ENCODE measurements at regions not wholly inside any gene's neighbourhood (a gene's known extent, or its start where the extent isn't known, plus 50 kb on each side); places are given as distances from the start of the nearest gene placed in this dataset.
"Not testable (repeated sequence)": the region's sequence is repeated elsewhere in the genome, so short reads cannot be mapped to it uniquely, and the experiment has no call there.

DNA sequence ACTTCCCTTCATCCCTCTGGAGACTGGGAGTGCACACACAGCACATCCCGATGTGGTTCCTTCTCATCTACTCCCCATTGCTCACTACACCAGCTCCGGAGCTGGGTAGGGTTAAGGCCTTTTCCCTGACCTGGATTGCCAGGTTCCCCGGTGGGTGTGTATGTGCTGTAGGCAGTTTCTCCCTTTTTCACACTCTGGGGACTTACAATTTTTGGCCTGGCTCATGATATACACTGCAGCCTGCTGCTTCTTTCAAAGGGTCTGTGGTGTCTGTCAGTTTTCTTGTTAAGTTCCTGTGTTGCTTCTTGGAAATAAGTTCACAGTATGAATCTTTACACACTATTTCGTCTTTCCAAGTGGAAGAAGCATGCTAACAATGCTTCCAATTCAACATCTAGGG, 405.5 kb downstream of the UTRN start:
- H3K27me3 ChIP-seq (ENCODE audit: control insufficient read depth in 2 of 2, insufficient read depth in 2 of 2, low read length in 2 of 2): no peaks in the 10 kb centered on the region
- no peaks in the 10 kb centered on the region for H3K4me1 ChIP-seq (ENCODE audit: control insufficient read depth in 2 of 2, insufficient read depth in 2 of 2, low read length in 2 of 2)
- no peak overlapping the region for H3K27ac ChIP-seq (ENCODE audit: low read depth in 2 of 2, low read length in 2 of 2)
- no peak overlapping the region for H3K4me3 ChIP-seq (ENCODE audit: low read length in 2 of 2)
- H3K36me3 ChIP-seq (ENCODE audit: control insufficient read depth in 2 of 2, insufficient read depth in 2 of 2, low read length in 2 of 2): no peaks in the 10 kb centered on the region
- no peaks in the 10 kb centered on the region for H3K9me3 ChIP-seq (ENCODE audit: control insufficient read depth in 2 of 2, low read length in 2 of 2)
- H3K9ac ChIP-seq (ENCODE audit: low read depth in 1 of 2, low read length in 2 of 2): no peak overlapping the region

DNA sequence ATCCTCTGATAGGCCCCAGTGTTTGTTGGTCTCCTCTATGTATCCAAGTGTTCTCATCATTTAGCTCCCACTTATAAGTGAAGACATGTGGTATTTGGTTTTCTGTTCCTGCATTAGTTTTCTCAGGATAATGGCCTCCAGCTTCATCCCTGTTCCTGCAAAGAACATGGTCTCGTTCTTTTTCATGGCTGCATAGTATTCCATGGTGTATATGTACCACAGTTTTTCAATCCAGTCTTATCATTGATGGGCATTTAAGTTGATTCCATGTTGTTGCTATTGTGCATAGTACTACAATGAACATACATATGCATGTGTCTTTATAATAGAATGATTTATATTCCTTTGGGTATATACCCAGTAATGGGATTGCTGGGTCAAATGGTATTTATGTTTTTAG, 406.9 kb downstream of the UTRN start:
- H3K27me3 ChIP-seq (ENCODE audit: control insufficient read depth in 2 of 2, insufficient read depth in 2 of 2, low read length in 2 of 2); H3K4me1 ChIP-seq (ENCODE audit: control insufficient read depth in 2 of 2, insufficient read depth in 2 of 2, low read length in 2 of 2); H3K9ac ChIP-seq (ENCODE audit: low read depth in 1 of 2, low read length in 2 of 2); H3K4me3 ChIP-seq (ENCODE audit: low read length in 2 of 2); H3K27ac ChIP-seq (ENCODE audit: low read depth in 2 of 2, low read length in 2 of 2); H3K9me3 ChIP-seq (ENCODE audit: control insufficient read depth in 2 of 2, low read length in 2 of 2); H3K36me3 ChIP-seq (ENCODE audit: control insufficient read depth in 2 of 2, insufficient read depth in 2 of 2, low read length in 2 of 2): not testable (repeated sequence)

DNA sequence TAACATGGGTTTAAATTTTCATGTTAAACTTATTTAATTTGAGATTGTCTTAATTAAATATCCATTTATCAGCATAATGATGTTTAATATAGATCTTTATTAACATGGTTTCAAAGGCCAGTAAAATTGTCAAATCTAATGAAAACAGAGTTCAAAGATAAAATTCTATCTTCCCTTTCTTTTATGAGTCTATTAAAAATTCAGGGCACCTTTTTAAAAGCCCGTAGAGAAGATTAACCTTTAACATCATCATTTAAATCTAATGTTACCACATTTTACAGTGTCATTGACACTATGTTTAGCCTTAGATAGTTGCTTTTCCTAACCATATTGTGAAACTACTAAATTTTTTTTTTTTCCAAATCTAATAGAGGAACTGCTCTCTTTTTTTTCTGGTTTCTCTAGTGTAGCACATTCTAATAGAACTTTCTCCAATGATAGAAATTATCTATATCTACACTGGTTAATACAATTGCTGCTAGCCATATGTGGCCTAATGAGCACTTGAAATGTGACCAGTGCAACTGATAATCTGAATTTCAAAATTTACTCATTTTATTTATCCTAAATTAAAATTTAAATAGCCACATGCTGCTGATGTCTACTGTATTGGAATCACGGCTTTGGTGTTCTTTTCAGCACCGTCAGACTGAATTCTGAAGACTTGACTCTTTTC, 410.9 kb downstream of the UTRN start:
- Histone ChIP-seq H3K4me3 (ENCODE audit: low read length in 2 of 2) (no peak overlapping the region), H3K36me3 (ENCODE audit: control insufficient read depth in 2 of 2, insufficient read depth in 2 of 2, low read length in 2 of 2) (no peaks in the 10 kb centered on the region), H3K9ac (ENCODE audit: low read depth in 1 of 2, low read length in 2 of 2) (no peak overlapping the region), H3K4me1 (ENCODE audit: control insufficient read depth in 2 of 2, insufficient read depth in 2 of 2, low read length in 2 of 2) (peaks cover 0 to 5% of the 10 kb centered on the region in 2 donors), H3K27me3 (ENCODE audit: control insufficient read depth in 2 of 2, insufficient read depth in 2 of 2, low read length in 2 of 2) (no peaks in the 10 kb centered on the region), H3K9me3 (ENCODE audit: control insufficient read depth in 2 of 2, low read length in 2 of 2) (no peaks in the 10 kb centered on the region), H3K27ac (ENCODE audit: low read depth in 2 of 2, low read length in 2 of 2) (no peak overlapping the region)

DNA sequence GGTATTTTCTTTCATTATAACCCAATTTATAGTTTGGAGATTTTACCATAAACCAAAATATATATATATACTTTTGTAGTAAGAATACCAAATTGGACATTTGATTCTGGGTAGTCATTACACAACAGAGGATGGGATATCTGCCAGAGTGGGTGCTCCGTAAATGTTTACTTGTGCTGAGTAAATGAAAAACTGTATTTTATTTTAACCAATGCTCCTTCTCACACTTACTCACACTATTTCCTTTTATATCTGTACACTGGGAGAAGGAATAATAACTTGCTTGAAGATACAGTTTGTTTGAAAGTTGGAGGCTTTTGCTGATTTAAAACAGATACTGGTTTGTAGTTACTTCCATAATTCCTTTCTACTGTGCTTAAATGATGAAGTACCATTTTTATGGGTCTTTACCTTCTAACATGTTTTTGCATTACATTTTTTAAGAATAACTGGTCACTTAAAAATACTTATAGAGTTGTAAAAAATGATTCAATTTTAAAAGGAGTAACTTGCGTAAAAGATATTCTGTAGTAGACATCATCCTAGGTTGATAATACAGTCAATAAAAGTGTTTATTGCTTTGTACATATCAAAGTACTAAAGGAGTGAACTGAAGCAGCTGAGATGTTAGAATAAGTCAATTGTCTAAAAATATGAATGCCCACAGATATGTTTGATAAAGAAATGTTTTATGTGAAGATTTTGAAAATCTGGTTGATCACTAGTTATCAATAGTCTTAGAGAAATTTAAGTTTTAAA, 411.7 kb downstream of the UTRN start:
- Histone ChIP-seq H3K4me3 (ENCODE audit: low read length in 2 of 2) (no peak overlapping the region), H3K4me1 (ENCODE audit: control insufficient read depth in 2 of 2, insufficient read depth in 2 of 2, low read length in 2 of 2) (peaks cover 0 to 5% of the 10 kb centered on the region in 2 donors), H3K9me3 (ENCODE audit: control insufficient read depth in 2 of 2, low read length in 2 of 2) (no peaks in the 10 kb centered on the region), H3K9ac (ENCODE audit: low read depth in 1 of 2, low read length in 2 of 2) (no peak overlapping the region), H3K27ac (ENCODE audit: low read depth in 2 of 2, low read length in 2 of 2) (no peak overlapping the region), H3K36me3 (ENCODE audit: control insufficient read depth in 2 of 2, insufficient read depth in 2 of 2, low read length in 2 of 2) (no peaks in the 10 kb centered on the region), H3K27me3 (ENCODE audit: control insufficient read depth in 2 of 2, insufficient read depth in 2 of 2, low read length in 2 of 2) (no peaks in the 10 kb centered on the region)

- no peak overlapping the region for H3K27ac ChIP-seq (ENCODE audit: low read depth in 2 of 2, low read length in 2 of 2)
- H3K36me3 ChIP-seq (ENCODE audit: control insufficient read depth in 2 of 2, insufficient read depth in 2 of 2, low read length in 2 of 2): peaks cover 0 to 4% of the 10 kb centered on the region in 2 donors
- no peak overlapping the region for H3K9ac ChIP-seq (ENCODE audit: low read depth in 1 of 2, low read length in 2 of 2)
- no peaks in the 10 kb centered on the region for H3K27me3 ChIP-seq (ENCODE audit: control insufficient read depth in 2 of 2, insufficient read depth in 2 of 2, low read length in 2 of 2)
- H3K4me1 ChIP-seq (ENCODE audit: control insufficient read depth in 2 of 2, insufficient read depth in 2 of 2, low read length in 2 of 2): peaks cover 0 to 5% of the 10 kb centered on the region in 2 donors
- no peaks in the 10 kb centered on the region for H3K9me3 ChIP-seq (ENCODE audit: control insufficient read depth in 2 of 2, low read length in 2 of 2)
- no peak overlapping the region for H3K4me3 ChIP-seq (ENCODE audit: low read length in 2 of 2)
Measured at GRCh38 chr6:144697369-144697760, 412.2 kb downstream of the UTRN start.

DNA sequence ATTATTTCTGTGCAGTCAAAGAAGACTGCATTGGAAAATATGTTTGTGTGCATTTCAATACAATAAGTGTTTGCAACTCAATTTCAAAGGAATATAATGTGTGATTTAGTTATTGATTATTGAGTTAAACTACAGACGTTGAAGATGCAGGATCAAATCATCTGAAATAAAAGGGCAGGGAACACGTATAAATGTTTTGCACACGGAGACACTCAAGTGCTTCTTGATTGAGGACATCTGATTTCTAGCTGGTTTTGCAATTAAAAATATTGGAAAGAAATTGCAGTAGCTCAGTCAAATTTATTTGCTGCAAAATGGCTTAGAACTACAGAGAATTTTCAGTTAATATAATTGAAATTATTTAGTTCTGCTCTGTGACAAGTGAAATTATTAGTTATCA, 412.7 kb downstream of the UTRN start:
- Histone ChIP-seq H3K9me3 (ENCODE audit: control insufficient read depth in 2 of 2, low read length in 2 of 2) (no peaks in the 10 kb centered on the region), H3K9ac (ENCODE audit: low read depth in 1 of 2, low read length in 2 of 2) (no peak overlapping the region), H3K27ac (ENCODE audit: low read depth in 2 of 2, low read length in 2 of 2) (no peak overlapping the region), H3K27me3 (ENCODE audit: control insufficient read depth in 2 of 2, insufficient read depth in 2 of 2, low read length in 2 of 2) (no peaks in the 10 kb centered on the region), H3K4me1 (ENCODE audit: control insufficient read depth in 2 of 2, insufficient read depth in 2 of 2, low read length in 2 of 2) (peaks cover 0 to 5% of the 10 kb centered on the region in 2 donors), H3K36me3 (ENCODE audit: control insufficient read depth in 2 of 2, insufficient read depth in 2 of 2, low read length in 2 of 2) (peaks cover 0 to 4% of the 10 kb centered on the region in 2 donors), H3K4me3 (ENCODE audit: low read length in 2 of 2) (no peak overlapping the region)

- Histone ChIP-seq H3K9ac (ENCODE audit: low read depth in 1 of 2, low read length in 2 of 2) (no peak overlapping the region), H3K4me3 (ENCODE audit: low read length in 2 of 2) (no peak overlapping the region), H3K27ac (ENCODE audit: low read depth in 2 of 2, low read length in 2 of 2) (no peak overlapping the region), H3K27me3 (ENCODE audit: control insufficient read depth in 2 of 2, insufficient read depth in 2 of 2, low read length in 2 of 2) (no peaks in the 10 kb centered on the region), H3K4me1 (ENCODE audit: control insufficient read depth in 2 of 2, insufficient read depth in 2 of 2, low read length in 2 of 2) (no peaks in the 10 kb centered on the region), H3K9me3 (ENCODE audit: control insufficient read depth in 2 of 2, low read length in 2 of 2) (no peaks in the 10 kb centered on the region), H3K36me3 (ENCODE audit: control insufficient read depth in 2 of 2, insufficient read depth in 2 of 2, low read length in 2 of 2) (peaks cover 0 to 4% of the 10 kb centered on the region in 2 donors)
Measured at GRCh38 chr6:144702781-144703180, 417.6 kb downstream of the UTRN start.

DNA sequence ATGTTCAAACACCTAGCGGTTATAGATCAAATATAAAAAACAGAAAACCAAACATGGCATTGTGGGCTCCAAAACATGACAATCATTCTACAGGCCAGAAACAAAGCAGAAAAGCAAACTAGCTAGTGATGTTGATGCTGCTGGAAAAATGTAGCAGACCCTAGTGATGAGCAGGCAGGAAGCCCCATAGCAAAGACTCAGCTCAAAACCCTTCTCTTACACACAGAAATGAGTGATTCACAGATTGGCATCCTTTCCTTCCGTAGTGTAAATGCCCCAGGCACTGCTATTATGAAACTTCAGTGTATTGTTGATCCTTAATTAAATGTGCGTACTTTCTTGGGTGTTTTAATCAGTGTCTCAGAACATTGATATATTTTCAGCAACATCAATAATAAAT, 425.1 kb downstream of the UTRN start:
- Histone ChIP-seq H3K9me3 (ENCODE audit: control insufficient read depth in 2 of 2, low read length in 2 of 2) (no peaks in the 10 kb centered on the region), H3K27ac (ENCODE audit: low read depth in 2 of 2, low read length in 2 of 2) (no peak overlapping the region), H3K9ac (ENCODE audit: low read depth in 1 of 2, low read length in 2 of 2) (no peak overlapping the region), H3K36me3 (ENCODE audit: control insufficient read depth in 2 of 2, insufficient read depth in 2 of 2, low read length in 2 of 2) (no peaks in the 10 kb centered on the region), H3K4me1 (ENCODE audit: control insufficient read depth in 2 of 2, insufficient read depth in 2 of 2, low read length in 2 of 2) (peaks cover 0 to 4% of the 10 kb centered on the region in 2 donors), H3K27me3 (ENCODE audit: control insufficient read depth in 2 of 2, insufficient read depth in 2 of 2, low read length in 2 of 2) (no peaks in the 10 kb centered on the region), H3K4me3 (ENCODE audit: low read length in 2 of 2) (no peak overlapping the region)

DNA sequence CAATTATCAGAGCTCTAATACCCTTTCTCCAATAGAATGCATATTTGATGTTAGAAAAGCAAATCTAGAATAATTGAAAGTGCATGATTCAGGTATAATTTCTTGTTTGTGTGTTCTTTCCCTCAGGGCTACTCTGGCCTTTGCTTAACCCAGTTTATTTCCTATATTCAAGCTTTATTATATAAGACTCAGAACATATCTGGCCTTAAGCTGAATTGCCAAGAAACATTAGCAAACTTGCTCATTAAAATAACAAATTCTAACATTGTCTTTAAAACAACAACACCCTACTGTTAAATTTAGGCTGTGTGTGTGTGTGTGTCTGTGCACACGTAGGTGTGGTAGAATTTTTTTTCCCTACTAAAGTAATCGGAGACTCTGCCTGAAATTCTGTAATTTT, 426.5 kb downstream of the UTRN start:
- H3K9me3 ChIP-seq (ENCODE audit: control insufficient read depth in 2 of 2, low read length in 2 of 2): no peaks in the 10 kb centered on the region
- H3K27ac ChIP-seq (ENCODE audit: low read depth in 2 of 2, low read length in 2 of 2): no peak overlapping the region
- no peaks in the 10 kb centered on the region for H3K36me3 ChIP-seq (ENCODE audit: control insufficient read depth in 2 of 2, insufficient read depth in 2 of 2, low read length in 2 of 2)
- H3K9ac ChIP-seq (ENCODE audit: low read depth in 1 of 2, low read length in 2 of 2): no peak overlapping the region
- H3K27me3 ChIP-seq (ENCODE audit: control insufficient read depth in 2 of 2, insufficient read depth in 2 of 2, low read length in 2 of 2): no peaks in the 10 kb centered on the region
- no peak overlapping the region for H3K4me3 ChIP-seq (ENCODE audit: low read length in 2 of 2)
- H3K4me1 ChIP-seq (ENCODE audit: control insufficient read depth in 2 of 2, insufficient read depth in 2 of 2, low read length in 2 of 2): peaks cover 0 to 4% of the 10 kb centered on the region in 2 donors

DNA sequence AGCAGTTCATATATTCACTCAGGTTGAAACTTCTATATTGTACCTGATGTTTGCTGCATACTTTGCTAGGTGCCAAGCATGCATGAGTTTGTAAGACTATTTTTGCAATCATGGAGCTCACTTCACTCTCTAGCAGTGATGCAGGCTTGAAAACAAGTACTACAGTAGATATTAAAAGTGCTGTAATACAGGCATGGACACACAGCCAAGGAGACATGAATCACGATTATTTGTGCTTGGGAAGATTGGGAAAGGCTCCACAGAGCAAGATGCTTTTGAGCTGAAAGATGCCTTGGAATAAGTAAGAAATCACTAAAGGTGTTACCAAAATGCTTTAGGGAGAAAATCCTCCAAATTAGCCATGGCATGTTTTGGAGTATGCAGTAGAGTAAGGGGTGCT, 427.4 kb downstream of the UTRN start:
- no peaks in the 10 kb centered on the region for H3K27me3 ChIP-seq (ENCODE audit: control insufficient read depth in 2 of 2, insufficient read depth in 2 of 2, low read length in 2 of 2)
- H3K9ac ChIP-seq (ENCODE audit: low read depth in 1 of 2, low read length in 2 of 2): no peak overlapping the region
- H3K4me3 ChIP-seq (ENCODE audit: low read length in 2 of 2): no peak overlapping the region
- no peaks in the 10 kb centered on the region for H3K9me3 ChIP-seq (ENCODE audit: control insufficient read depth in 2 of 2, low read length in 2 of 2)
- H3K36me3 ChIP-seq (ENCODE audit: control insufficient read depth in 2 of 2, insufficient read depth in 2 of 2, low read length in 2 of 2): no peaks in the 10 kb centered on the region
- no peak overlapping the region for H3K27ac ChIP-seq (ENCODE audit: low read depth in 2 of 2, low read length in 2 of 2)
- H3K4me1 ChIP-seq (ENCODE audit: control insufficient read depth in 2 of 2, insufficient read depth in 2 of 2, low read length in 2 of 2): peaks cover 0 to 4% of the 10 kb centered on the region in 2 donors

Data from mucosa of rectum (tissue), 2 donors.